HG02973 (cell line): ENCODE measurements at regions not wholly inside any gene's neighbourhood (a gene's known extent, or its start where the extent isn't known, plus 50 kb on each side); places are given as distances from the start of the nearest gene placed in this dataset.
"Not testable (repeated sequence)": the region's sequence is repeated elsewhere in the genome, so short reads cannot be mapped to it uniquely, and the experiment has no call there.

Source experiments
- ATAC-seq: cut with Tn5 transposase; IDR thresholded peaks from one replicate; pipeline ENCODE4 v1.9.1; 2021; ENCODE audit warnings: moderate library complexity; ENCODE audit not compliant: unreplicated experiment

DNA sequence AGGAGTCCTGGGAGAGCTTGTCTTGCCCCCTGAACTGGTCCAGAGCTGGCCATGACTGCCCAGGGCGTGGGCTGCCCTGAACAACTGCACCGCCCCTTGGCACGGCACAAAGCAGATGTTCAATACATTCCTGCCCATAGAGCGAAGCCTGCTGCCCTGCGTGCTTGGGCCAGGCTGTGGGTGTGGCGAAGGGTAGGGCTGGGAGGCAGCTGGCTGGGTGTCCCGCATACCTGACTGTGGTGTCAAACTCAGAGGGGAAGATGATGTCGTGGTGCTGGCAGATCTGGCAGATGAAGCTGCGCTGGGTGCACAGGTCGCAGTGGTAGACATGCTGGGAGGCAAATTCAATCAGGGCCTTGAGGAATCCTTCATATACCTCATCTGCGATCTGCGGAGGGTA, 124.2 kb upstream of the SMURF2 start:
- ATAC-seq, result no peak

DNA sequence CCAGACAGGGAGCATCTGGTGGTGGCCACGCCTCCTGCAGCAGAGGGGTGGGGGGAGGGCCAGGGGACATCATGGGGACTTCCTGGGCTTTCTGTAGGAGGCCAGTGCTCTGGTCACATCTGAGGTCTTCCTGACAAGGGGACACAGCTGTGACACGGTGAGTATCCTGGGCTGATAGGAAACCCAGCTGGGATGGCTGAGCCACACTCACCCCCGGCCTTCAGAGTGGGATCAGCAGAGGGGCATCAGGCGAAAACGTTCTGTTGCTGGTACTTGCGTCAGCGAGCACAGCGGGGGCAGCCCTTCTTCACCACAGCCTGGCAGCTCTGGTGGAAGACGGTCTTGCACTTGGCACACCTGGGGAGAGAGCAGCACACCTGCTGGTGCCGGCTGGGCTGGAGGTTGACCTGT, 122.9 kb upstream of the SMURF2 start:
- ATAC-seq, result no peak

DNA sequence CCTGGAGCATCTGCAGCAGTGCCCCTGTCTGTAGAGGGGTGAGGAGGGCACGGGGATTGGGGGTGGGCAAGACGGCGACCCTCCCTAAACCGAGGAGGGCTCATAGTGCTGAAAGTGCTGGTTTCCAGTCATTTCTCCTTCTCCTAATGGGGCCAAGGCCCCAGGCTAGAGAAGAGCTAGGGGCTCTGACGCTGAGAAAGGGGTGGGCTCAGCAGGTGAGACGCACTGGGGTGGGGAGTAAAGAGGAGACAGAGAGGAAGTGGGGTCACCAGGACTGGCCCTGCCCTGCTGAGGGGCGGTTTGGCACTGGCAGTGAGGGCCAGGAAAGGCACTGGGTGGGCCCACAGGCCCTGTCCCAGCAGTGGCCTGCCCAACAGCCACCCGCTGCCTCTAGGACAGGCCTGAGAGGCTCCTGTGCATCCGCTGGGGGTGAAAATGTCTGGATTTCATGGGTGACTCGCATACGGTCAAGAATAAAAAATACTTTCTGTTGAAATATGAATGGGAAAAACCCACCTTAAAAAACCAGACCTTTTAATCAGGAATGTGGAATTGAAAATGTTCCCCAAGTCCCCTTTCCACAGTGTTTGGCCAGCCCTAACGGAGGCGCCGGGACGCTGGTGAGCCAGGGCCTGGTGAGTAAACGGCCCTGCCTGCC, 122.4 kb upstream of the SMURF2 start:
- no peak for ATAC-seq

GRCh38 chr17:64783556-64784352, 121.6 kb upstream of the SMURF2 start:
- ATAC-seq, result no peak

GRCh38 chr17:64783031-64783461, 120.9 kb upstream of the SMURF2 start:
- ATAC-seq, result no peak

GRCh38 chr17:64781810-64782555, 119.9 kb upstream of the SMURF2 start:
- ATAC-seq, result no peak

DNA sequence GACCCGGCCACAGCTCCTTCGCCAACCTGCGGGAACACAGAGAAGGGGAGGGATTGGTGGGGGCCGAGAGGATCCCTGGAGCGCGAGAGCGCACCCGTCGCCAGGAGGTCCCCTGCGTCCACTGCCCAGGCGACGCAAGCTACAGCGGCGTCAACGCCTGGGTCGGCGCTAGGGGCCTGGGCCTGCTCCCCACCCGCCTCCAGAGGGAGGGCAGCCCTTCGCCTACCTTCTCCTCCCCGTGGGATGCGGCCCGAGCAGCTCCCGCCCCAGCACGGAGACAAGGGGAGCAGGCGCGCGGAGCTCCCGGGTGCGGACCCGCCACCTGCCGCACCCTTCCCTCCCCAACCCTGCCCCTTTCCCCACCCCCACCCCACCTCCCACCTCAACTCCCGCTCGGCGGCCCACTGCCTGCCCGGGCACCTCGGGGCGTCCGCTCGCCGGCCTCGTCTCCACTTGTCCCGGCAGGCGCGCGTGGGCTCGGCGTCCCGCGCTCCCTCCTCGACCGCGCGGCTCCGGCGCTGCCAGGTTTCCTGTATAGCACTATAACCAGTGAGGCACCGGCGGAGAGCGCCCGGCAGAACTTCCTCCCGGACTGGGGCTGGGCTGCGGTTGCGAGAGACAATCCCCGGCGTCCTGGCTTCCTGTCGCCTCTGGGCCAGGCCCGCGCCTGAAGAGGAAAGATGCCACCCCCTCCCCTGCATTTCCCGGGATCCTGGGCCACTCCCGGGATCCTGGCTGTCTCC, 119.1 kb upstream of the SMURF2 start:
- ATAC-seq, result no peak

DNA sequence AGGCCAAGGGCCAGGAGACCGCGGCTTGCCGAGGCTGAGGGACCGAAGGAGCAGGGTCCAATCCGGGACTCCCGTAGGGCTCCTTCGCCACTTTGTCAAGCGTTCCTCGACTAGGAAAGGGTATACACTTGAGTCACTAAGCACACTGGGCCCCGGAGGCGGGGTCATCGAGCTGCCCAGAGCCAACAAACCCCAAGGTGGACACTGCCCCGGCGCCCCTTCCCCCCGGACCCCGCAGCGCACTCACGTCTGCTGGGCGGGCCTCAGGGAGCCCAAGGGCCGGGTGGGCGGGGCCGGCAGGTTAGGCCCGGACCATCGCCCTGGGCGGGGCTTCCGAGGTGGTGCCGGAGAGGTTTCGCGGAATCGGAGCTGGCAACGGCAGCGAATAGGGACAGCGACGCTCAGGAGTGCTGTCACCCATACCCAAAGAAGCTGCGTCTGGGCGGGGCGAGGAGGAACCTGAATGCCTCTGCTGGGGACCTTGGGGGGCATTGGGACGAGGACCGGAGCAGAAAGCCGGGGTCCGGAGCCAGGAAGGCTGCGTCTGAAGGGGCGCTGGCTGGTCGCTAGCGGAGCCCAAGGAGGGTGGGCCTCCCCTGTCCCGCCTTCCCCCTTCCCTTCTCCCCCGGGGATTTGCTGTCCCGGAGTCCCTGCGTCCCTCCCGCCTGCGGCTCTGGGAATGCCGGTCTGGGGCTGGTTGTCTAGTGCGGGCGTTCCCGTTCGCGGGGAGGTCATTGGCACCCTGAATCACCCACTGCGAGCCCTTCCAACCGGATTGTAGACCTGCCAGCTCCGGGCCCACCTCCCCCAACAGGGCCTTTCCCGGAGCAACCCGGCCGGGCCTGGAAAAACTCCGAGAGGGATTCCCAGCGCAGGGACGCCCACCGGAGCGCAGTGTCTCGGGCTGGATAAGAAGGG, 118.2 kb upstream of the SMURF2 start:
- no peak for ATAC-seq

DNA sequence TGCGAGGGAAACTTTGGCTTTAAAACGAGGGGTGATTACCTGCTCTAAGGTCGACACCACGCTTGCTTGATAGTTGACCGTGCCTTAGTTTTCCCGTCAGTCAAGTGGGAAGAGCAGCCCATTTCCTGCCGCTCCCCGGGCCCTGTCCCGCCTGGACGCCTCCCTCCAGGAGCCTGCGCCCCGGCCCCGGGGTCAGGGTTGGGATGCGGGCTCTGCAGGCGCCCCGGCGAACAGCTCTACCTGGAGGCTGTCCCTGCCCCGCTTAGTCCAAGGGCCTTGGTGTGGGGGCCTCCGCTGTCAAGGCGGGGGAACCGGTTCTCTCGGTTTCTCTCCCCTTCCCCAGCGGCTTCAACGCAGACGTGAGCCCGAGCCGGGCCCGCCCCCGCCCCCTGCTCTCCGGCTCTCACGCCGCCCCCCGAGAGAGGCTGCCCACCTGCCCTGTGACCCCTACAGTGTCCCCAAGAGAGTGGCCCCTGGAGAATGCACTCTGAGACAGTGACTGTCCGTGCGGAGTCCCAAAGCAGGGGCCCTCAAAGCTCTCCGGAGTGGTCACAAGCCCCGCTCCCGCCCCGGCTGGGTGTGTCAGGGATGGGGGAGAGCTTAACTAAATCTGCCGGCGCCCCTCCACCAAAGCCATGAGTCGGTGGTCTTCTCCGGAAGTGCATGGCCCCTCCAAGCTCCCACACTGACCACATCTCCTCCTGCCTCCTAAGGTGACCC, 117.4 kb upstream of the SMURF2 start:
- ATAC-seq, result no peak

DNA sequence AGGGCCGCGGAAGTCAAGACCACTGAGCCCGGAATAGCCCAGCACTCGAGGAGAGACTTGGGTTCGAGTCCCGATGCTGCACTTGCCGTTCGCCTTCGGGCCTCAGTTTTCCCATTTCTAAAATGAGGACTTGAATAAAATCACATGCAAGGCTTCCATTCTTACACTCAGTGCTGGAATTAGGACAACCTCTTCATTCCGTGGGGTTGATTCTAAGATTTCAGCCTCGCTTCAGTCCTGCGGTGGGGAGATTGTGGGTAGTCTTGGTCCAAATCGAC, 116.9 kb upstream of the SMURF2 start:
- not testable (repeated sequence) for ATAC-seq

GRCh38 chr17:64778240-64779097, 116.4 kb upstream of the SMURF2 start:
- no peak for ATAC-seq

GRCh38 chr17:64777415-64778239, 115.5 kb upstream of the SMURF2 start:
- no peak for ATAC-seq

GRCh38 chr17:64776720-64777414, 114.8 kb upstream of the SMURF2 start:
- peak; percentile 64 for ATAC-seq

DNA sequence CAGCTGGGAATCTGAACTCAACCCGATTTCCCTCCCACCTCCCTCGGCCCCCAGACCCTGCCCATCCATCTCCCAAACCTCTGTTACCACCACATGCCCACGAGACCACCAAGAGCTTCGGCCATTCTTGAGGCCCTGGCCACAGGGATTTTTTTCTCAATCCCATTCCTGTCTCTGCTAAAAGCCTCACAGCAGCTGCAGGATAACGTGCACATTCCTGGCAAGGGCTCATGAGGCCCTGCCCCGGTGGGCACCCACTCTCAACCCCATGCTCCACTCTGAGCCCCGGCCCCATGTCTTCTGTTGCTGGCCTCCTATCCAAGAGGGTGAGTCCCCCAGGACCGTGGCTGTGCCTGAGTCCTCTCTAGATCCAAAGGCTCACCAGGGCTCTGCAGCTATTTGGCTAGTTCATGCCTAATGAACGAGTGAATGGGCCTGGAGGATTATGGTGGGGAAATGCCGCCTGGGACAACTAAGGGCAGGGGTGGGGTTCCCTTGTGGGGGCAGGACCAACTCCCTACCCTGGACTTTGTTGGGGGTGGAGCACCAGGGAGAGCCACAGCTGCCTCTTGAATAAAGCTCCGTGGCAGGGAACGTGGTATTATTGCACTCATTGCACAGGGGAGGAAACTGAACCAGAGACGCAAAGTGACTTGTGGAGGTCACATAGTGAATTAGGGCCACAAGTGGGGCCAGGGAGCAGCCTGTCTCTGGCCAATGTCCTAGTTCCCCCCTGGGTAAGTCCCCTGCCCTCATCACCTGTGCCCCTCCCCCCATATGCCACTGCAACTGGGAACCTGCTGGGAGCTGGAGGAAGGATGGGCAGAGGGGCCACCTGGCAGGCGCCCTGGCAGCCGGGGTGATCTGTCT, 113.8 kb upstream of the SMURF2 start:
- ATAC-seq, result no peak

- no peak for ATAC-seq
Measured at GRCh38 chr17:64774888-64775540, 112.9 kb upstream of the SMURF2 start.
